ENCODE measurements at regions not wholly inside any gene's neighbourhood (a gene's known extent, or its start where the extent isn't known, plus 50 kb on each side); places are given as distances from the start of the nearest gene placed in this dataset.

DNA sequence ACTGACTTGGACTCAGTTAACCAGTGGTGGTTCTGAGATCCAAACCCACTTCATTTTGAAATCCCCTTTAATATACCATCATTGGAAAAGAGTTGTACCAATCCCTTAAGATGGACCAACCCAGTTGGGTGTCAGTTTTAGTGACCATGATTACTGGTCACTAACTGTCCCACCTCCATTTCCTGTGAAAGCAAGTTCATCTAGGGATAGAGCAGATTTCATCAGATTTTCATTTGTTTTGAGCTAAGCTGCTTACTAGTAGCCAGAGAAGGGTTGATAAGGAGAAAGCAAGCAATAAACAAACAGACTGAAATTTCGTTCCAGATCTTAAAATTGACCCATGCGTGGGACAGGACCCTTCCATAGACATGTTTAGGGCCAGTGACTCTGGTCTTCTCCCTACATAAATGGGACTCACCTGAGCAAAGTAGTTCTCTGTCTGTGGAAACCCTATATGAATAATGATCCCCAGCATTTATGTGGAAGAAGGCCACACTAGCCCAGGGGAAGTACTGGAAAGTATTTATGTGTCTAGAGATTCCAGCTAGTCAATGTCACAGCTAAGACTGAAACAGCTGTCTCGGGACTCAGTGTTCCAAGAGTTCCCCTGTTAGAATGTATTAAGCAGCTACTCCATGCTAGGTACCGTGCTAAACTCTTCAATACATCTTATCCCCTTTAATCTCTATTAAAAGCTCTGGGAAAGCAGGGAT is 196.0 kb upstream of the BCL6 start:
- DNase-seq (no peak), ATAC-seq (no peak)
- Histone ChIP-seq H3K27me3 (no peaks in the 10 kb centered on the region), H3K4me1 (no peaks in the 10 kb centered on the region), H3K27ac (no peak overlapping the region), H3K36me3 (no peaks in the 10 kb centered on the region), H3K9me3 (no peaks in the 10 kb centered on the region), H3K4me3 (no peak overlapping the region)
- TF ChIP-seq, protein P1, sequence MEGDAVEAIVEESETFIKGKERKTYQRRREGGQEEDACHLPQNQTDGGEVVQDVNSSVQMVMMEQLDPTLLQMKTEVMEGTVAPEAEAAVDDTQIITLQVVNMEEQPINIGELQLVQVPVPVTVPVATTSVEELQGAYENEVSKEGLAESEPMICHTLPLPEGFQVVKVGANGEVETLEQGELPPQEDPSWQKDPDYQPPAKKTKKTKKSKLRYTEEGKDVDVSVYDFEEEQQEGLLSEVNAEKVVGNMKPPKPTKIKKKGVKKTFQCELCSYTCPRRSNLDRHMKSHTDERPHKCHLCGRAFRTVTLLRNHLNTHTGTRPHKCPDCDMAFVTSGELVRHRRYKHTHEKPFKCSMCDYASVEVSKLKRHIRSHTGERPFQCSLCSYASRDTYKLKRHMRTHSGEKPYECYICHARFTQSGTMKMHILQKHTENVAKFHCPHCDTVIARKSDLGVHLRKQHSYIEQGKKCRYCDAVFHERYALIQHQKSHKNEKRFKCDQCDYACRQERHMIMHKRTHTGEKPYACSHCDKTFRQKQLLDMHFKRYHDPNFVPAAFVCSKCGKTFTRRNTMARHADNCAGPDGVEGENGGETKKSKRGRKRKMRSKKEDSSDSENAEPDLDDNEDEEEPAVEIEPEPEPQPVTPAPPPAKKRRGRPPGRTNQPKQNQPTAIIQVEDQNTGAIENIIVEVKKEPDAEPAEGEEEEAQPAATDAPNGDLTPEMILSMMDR (IDR thresholded peaks at IDR 0.05), result no peak
- intact Hi-C loops (cut with DNase I), result no loop called here

DNA sequence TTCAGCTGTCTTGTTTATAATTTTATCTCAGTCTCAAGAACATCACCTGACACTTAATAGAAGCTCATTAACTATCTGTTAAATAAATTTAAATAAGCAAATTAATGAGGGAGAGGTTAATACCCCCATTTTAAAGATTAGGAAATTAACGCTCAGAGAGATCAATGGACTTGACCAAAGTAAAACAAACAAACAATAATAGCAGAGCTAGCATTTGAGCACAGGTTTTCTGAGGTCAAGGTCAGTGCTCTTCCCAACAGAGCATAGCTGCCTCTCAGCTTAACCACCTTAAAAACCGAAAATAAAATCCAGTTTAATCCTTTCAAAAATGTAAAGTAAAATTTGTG is 196.6 kb upstream of the BCL6 start:
- TF ChIP-seq, protein P1 (IDR thresholded peaks at IDR 0.05), result no peak
- H3K27me3 ChIP-seq, result no peaks in the 10 kb centered on the region
- intact Hi-C loops (cut with DNase I), result no loop called here
- no peaks in the 10 kb centered on the region for H3K36me3 ChIP-seq
- no peak overlapping the region for H3K4me3 ChIP-seq
- no peak for ATAC-seq
- H3K27ac ChIP-seq, result no peak overlapping the region
- H3K9me3 ChIP-seq, result no peaks in the 10 kb centered on the region
- DNase-seq, result no peak
- H3K4me1 ChIP-seq, result no peaks in the 10 kb centered on the region

GRCh38 chr3:187942658-187943241 is 197.5 kb upstream of the BCL6 start:
- TF ChIP-seq, protein P1 (IDR thresholded peaks at IDR 0.05), result no peak
- no peak overlapping the region for H3K4me3 ChIP-seq
- no peaks in the 10 kb centered on the region for H3K9me3 ChIP-seq
- H3K27me3 ChIP-seq, result no peaks in the 10 kb centered on the region
- no peaks in the 10 kb centered on the region for H3K4me1 ChIP-seq
- intact Hi-C loops (cut with DNase I), result no loop called here
- H3K36me3 ChIP-seq, result no peaks in the 10 kb centered on the region
- ATAC-seq (no peak), DNase-seq (no peak)
- no peak overlapping the region for H3K27ac ChIP-seq

GRCh38 chr3:187943677-187944389 is 198.6 kb upstream of the BCL6 start:
- intact Hi-C loops (cut with DNase I), result no loop called here
- H3K27ac ChIP-seq, result no peak overlapping the region
- no peak overlapping the region for H3K4me3 ChIP-seq
- H3K9me3 ChIP-seq, result no peaks in the 10 kb centered on the region
- ATAC-seq (peak; percentile 52), DNase-seq (no peak)
- H3K4me1 ChIP-seq, result no peaks in the 10 kb centered on the region
- no peaks in the 10 kb centered on the region for H3K36me3 ChIP-seq
- TF ChIP-seq, protein P1 (IDR thresholded peaks at IDR 0.05), result no peak
- H3K27me3 ChIP-seq, result no peaks in the 10 kb centered on the region

DNA sequence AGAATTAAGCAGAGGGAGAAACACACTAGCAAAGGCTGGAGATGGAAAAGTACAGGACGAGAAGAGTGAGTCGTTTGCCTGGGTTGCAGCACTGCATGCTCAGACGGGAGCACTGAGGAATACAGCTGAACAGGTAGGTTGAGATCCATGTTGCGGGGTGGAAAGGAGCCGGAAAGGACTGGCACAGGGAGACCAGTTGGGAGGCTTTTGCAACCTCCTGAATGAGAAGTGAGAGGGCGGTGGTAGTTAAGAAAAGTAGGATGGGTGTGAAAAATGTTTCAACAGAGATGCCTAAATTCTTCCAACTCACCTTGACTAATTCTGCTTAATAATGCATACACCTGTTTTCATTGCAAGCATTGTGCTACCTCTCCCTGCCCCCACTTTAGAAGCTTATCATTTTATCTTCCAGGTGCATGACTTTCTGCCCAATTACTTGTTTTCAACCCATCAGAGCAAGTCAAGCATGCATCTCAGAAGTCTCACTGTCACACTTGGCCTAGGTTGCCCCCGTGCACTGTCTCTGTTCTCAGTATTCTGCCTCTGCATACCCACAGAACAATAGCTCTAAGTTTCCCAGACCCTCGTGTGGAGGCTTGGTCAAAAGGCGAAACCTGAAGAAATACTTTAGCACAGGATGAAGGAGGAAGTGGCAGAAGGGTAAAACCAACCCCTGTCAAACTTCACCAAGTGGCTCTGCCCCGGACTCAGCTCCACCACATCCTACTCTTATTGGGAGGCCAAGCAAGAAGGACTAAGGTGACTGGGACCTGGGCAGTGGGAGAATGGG is 199.3 kb upstream of the BCL6 start:
- no peak overlapping the region for H3K27ac ChIP-seq
- no peaks in the 10 kb centered on the region for H3K27me3 ChIP-seq
- intact Hi-C loops (cut with DNase I), result no loop called here
- TF ChIP-seq, protein P1 (IDR thresholded peaks at IDR 0.05), result no peak
- no peaks in the 10 kb centered on the region for H3K36me3 ChIP-seq
- H3K4me3 ChIP-seq, result no peak overlapping the region
- no peaks in the 10 kb centered on the region for H3K4me1 ChIP-seq
- ATAC-seq (no peak), DNase-seq (no peak)
- H3K9me3 ChIP-seq, result no peaks in the 10 kb centered on the region

All from upper lobe of right lung (tissue), 1 donor.